CD14-positive monocyte (primary cell): ENCODE measurements at regions not wholly inside any gene's neighbourhood (a gene's known extent, or its start where the extent isn't known, plus 50 kb on each side); places are given as distances from the start of the nearest gene placed in this dataset.
A peak's percentile ranks its signal among the peaks of the same experiment; 100 is the strongest.
"Not testable (repeated sequence)": the region's sequence is repeated elsewhere in the genome, so short reads cannot be mapped to it uniquely, and the experiment has no call there.

Experiments used
- DNase-seq, 3 donors: peaks; one replicate each; pipeline ENCODE4 v3.0.0-alpha.2; 2011 to 2022
- H2AFZ ChIP-seq: 2 replicates; pipeline ENCODE4 v1.6.0; 2012; ENCODE audit warnings: mild to moderate bottlenecking, low read depth, low read length, inconsistent platforms; ENCODE audit not compliant: insufficient read depth, poor library complexity, severe bottlenecking
- H3K27ac ChIP-seq, 2 donors: 1 replicate in 1 of 2; 2 replicates in 1 of 2; pipeline ENCODE4 v1.5.1; 2012 to 2013; ENCODE audit warnings: low read length in 2 of 2, control low read depth in 1 of 2, inconsistent platforms in 1 of 2, low read depth in 1 of 2, mild to moderate bottlenecking in 1 of 2
- H3K27me3 ChIP-seq, 2 donors: one replicate each; pipeline versions ENCODE4 v1.6.0 to v1.6.1; 2011 to 2013; ENCODE audit warnings: low read length in 2 of 2; ENCODE audit not compliant: control insufficient read depth in 2 of 2, insufficient read depth in 2 of 2
- H3K36me3 ChIP-seq, 2 donors: replicated peaks in 1 of 2; 1 replicate in 1 of 2; 2 replicates in 1 of 2; pipeline versions ENCODE4 v1.5.1 to v1.6.1; 2012 to 2013; ENCODE audit warnings: low read length in 2 of 2, control low read depth in 1 of 2, inconsistent platforms in 1 of 2, mild to moderate bottlenecking in 1 of 2; ENCODE audit not compliant: insufficient read depth in 2 of 2, control insufficient read depth in 1 of 2
- H3K4me1 ChIP-seq, 2 donors: 1 replicate in 1 of 2; 2 replicates in 1 of 2; pipeline versions ENCODE4 v1.5.1 to v1.6.1; 2012 to 2013; ENCODE audit warnings: low read length in 2 of 2, control low read depth in 1 of 2, inconsistent platforms in 1 of 2, mild to moderate bottlenecking in 1 of 2, moderate library complexity in 1 of 2; ENCODE audit not compliant: insufficient read depth in 2 of 2, control insufficient read depth in 1 of 2
- H3K4me2 ChIP-seq: replicated peaks from 2 replicates; pipeline ENCODE3; 2012; ENCODE audit warnings: low read length, moderate library complexity, mild to moderate bottlenecking; ENCODE audit not compliant: poor library complexity, severe bottlenecking; ENCODE audit errors: extremely low read depth
- H3K4me3 ChIP-seq, 3 experiments: fragments of 200-600 bp in 1 of 3; sonication (generic) in 1 of 3; replicated peaks in 1 of 3; 1 replicate in 2 of 3; 2 replicates in 1 of 3; pipeline ENCODE4 v1.5.1; 2011 to 2013; ENCODE audit warnings: low read length in 3 of 3, mild to moderate bottlenecking in 3 of 3, control low read depth in 2 of 3, low read depth in 2 of 3, inconsistent platforms in 1 of 3, moderate library complexity in 1 of 3
- H3K79me2 ChIP-seq: 2 replicates; pipeline ENCODE4 v1.6.0; 2012; ENCODE audit warnings: mild to moderate bottlenecking, control low read depth, inconsistent platforms, low read length, moderate library complexity; ENCODE audit not compliant: insufficient read depth
- H3K9ac ChIP-seq: 2 replicates; pipeline ENCODE4 v1.6.0; 2017; ENCODE audit warnings: low read length, mild to moderate bottlenecking; ENCODE audit not compliant: insufficient read depth, poor library complexity, severe bottlenecking
- H3K9me3 ChIP-seq, 2 donors: replicated peaks in 1 of 2; 1 replicate in 1 of 2; 2 replicates in 1 of 2; pipeline versions ENCODE4 v1.5.1 to v1.6.1; 2012 to 2013; ENCODE audit warnings: low read length in 2 of 2, control low read depth in 1 of 2; ENCODE audit not compliant: control insufficient read depth in 1 of 2, insufficient read depth in 1 of 2
- H4K20me1 ChIP-seq: 2 replicates; pipeline ENCODE4 v1.6.0; 2012; ENCODE audit warnings: mild to moderate bottlenecking, low read length, control low read depth, moderate library complexity; ENCODE audit not compliant: insufficient read depth
- H3K27ac Mint-ChIP-seq, 7 donors: one replicate each; pipeline ENCODE4 v1.8.0; 2020; ENCODE audit warnings: mild to moderate bottlenecking in 7 of 7, mixed read lengths in 7 of 7, moderate library complexity in 6 of 7, inconsistent platforms in 2 of 7
- H3K27me3 Mint-ChIP-seq, 3 donors: one replicate each; pipeline ENCODE4 v1.8.0; 2021 to 2022; ENCODE audit warnings: low read depth in 3 of 3, mild to moderate bottlenecking in 3 of 3, mixed read lengths in 3 of 3, moderate library complexity in 3 of 3, inconsistent platforms in 1 of 3
- H3K36me3 Mint-ChIP-seq, 2 donors: one replicate each; pipeline ENCODE4 v1.8.0; 2020; ENCODE audit warnings: mixed read lengths in 2 of 2, inconsistent platforms in 1 of 2, mild to moderate bottlenecking in 1 of 2
- H3K4me1 Mint-ChIP-seq: one replicate; pipeline ENCODE4 v1.8.0; 2020; ENCODE audit warnings: mild to moderate bottlenecking, mixed read lengths
- H3K4me3 Mint-ChIP-seq, 2 donors: one replicate each; pipeline ENCODE4 v1.8.0; 2020; ENCODE audit warnings: mild to moderate bottlenecking in 2 of 2, mixed read lengths in 2 of 2, moderate library complexity in 1 of 2
- H3K9me3 Mint-ChIP-seq, 7 donors: one replicate each; pipeline ENCODE4 v1.8.0; 2020 to 2022; ENCODE audit warnings: mixed read lengths in 7 of 7, mild to moderate bottlenecking in 6 of 7, moderate library complexity in 6 of 7, inconsistent platforms in 2 of 7
- CTCF ChIP-seq: fragments of 200-600 bp; IDR thresholded peaks from one replicate; pipeline ENCODE4 v1.8.0; 2022; ENCODE audit warnings: antibody characterized with exemption, mild to moderate bottlenecking
- WGBS: methylation state at CpG from one replicate; pipeline ENCODE4 v1.1.5; 2013; ENCODE audit warnings: missing lambda C conversion rate; ENCODE audit not compliant: insufficient coverage; 5-methylcytosine and 5-hydroxymethylcytosine counted together
- intact Hi-C, 2 donors: fragments of 100-400 bp; cut with micrococcal nuclease; formaldehyde crosslinking; loops; one replicate each; pipeline versions ENCODE4 v1.15.0 to v1.15.1; 2023

- intact Hi-C loops = loop anchor here in 1 of 2 donors (5.0 kb wide), 3 partner anchors 58 to 97 kb away; no protein-coding TSS in a partner anchor
- 0% methylated on average over 1 of the region's 4 CpGs for WGBS
- H3K27me3 Mint-ChIP-seq = peaks cover 0 to 1% (median 0%) of the 10 kb centered on the region in 3 donors
Observed at GRCh38 chr12:96120359-96121100, 73.6 kb upstream of the ELK3 start.

GRCh38 chr12:96121271-96121711, 72.9 kb upstream of the ELK3 start:
- no peaks in the 10 kb centered on the region for H3K9me3 Mint-ChIP-seq
- WGBS = 8% methylated on average over 2 of the region's 4 CpGs
- no peak for TF ChIP-seq CTCF
- Histone ChIP-seq H4K20me1 (no peaks in the 10 kb centered on the region), H3K27ac (peak overlapping the region; percentile 72 to 93), H3K4me2 (peak overlapping the region; percentile 70), H3K4me3 (peak overlapping the region in 1 of 3 experiments; percentile 67), H3K4me1 (peaks cover 21 to 35% of the 10 kb centered on the region in 2 donors), H3K79me2 (no peaks in the 10 kb centered on the region), H3K27me3 (no peaks in the 10 kb centered on the region), H2AFZ (no peak overlapping the region), H3K36me3 (no peaks in the 10 kb centered on the region), H3K9ac (no peak overlapping the region), H3K9me3 (no peaks in the 10 kb centered on the region)
- intact Hi-C loops = loop anchor here in 1 of 2 donors (5.0 kb wide), 3 partner anchors 59 to 96 kb away; no protein-coding TSS in a partner anchor
- H3K4me3 Mint-ChIP-seq = peak overlapping the region; percentile 65 to 68
- peaks cover 38% of the 10 kb centered on the region for H3K4me1 Mint-ChIP-seq
- H3K27ac Mint-ChIP-seq = peak overlapping the region; percentile 93 to 99 (median 97)
- peaks cover 0 to 4% of the 10 kb centered on the region in 2 donors for H3K36me3 Mint-ChIP-seq
- peaks cover 0 to 1% (median 0%) of the 10 kb centered on the region in 3 donors for H3K27me3 Mint-ChIP-seq
- peak; percentile 90 to 96 (median 94) for DNase-seq

More at GRCh38 chr12:96120359-96121100, 73.6 kb upstream of the ELK3 start:
- Histone ChIP-seq H3K4me1 (peaks cover 20 to 27% of the 10 kb centered on the region in 2 donors), H3K36me3 (no peaks in the 10 kb centered on the region), H3K9me3 (no peaks in the 10 kb centered on the region), H4K20me1 (no peaks in the 10 kb centered on the region), H3K27me3 (no peaks in the 10 kb centered on the region), H3K27ac (peak overlapping the region; percentile 72 to 93), H3K9ac (no peak overlapping the region), H3K4me3 (peak overlapping the region in 1 of 3 experiments; percentile 67), H2AFZ (no peak overlapping the region), H3K79me2 (no peaks in the 10 kb centered on the region), H3K4me2 (peak overlapping the region; percentile 70)
- Mint-ChIP-seq H3K36me3 (peaks cover 0 to 4% of the 10 kb centered on the region in 2 donors), H3K4me3 (peak overlapping the region; percentile 65 to 68), H3K9me3 (no peaks in the 10 kb centered on the region), H3K27ac (peak overlapping the region; percentile 93 to 99 (median 97)), H3K4me1 (peaks cover 33% of the 10 kb centered on the region)
- peak; percentile 64 to 74 (median 74) for DNase-seq
- peak; percentile 39 for TF ChIP-seq CTCF

- H3K27me3 Mint-ChIP-seq, H3K27me3 ChIP-seq: not testable (repeated sequence)
- H3K4me1 Mint-ChIP-seq = peaks cover 19% of the 10 kb centered on the region
Observed at GRCh38 chr12:96128292-96128691, 65.9 kb upstream of the ELK3 start.

More at GRCh38 chr12:96128292-96128691, 65.9 kb upstream of the ELK3 start:
- H3K9me3 ChIP-seq, H3K4me3 Mint-ChIP-seq, DNase-seq, H3K79me2 ChIP-seq, H3K9me3 Mint-ChIP-seq, H3K9ac ChIP-seq, H2AFZ ChIP-seq, H3K27ac ChIP-seq, H3K36me3 Mint-ChIP-seq, H3K36me3 ChIP-seq, H3K4me3 ChIP-seq, H3K4me2 ChIP-seq, H4K20me1 ChIP-seq, intact Hi-C loops, H3K27ac Mint-ChIP-seq: not testable (repeated sequence)
- H3K4me1 ChIP-seq = peaks cover 4 to 12% of the 10 kb centered on the region in 2 donors
- 96% methylated on average over 4 of the region's 7 CpGs for WGBS
